ENCODE measurements at regions not wholly inside any gene's neighbourhood (a gene's known extent, or its start where the extent isn't known, plus 50 kb on each side); places are given as distances from the start of the nearest gene placed in this dataset.
A peak's percentile ranks its signal among the peaks of the same experiment; 100 is the strongest.

DNA sequence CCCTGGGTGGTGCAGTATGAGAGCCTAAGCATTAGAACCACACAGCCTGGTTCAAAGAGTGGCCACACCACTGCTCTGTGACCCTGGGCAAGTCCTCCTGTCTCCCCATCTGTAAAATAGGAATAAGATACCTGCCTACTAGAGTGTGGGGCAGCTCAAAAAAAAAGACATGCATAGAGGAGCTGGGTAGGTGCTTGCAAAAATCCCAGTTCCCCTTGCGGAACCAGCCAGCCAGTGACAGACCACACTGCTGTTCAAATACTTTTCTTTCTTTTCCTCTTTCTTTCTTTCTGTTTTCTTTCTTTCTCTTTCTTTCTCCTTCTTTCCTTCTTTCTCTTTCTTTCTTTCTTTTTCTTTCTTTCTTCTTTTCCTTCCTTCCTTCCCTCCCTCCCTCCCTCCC is 63.0 kb upstream of the TRIM2 start:
- DNase-seq: no peak

DNA sequence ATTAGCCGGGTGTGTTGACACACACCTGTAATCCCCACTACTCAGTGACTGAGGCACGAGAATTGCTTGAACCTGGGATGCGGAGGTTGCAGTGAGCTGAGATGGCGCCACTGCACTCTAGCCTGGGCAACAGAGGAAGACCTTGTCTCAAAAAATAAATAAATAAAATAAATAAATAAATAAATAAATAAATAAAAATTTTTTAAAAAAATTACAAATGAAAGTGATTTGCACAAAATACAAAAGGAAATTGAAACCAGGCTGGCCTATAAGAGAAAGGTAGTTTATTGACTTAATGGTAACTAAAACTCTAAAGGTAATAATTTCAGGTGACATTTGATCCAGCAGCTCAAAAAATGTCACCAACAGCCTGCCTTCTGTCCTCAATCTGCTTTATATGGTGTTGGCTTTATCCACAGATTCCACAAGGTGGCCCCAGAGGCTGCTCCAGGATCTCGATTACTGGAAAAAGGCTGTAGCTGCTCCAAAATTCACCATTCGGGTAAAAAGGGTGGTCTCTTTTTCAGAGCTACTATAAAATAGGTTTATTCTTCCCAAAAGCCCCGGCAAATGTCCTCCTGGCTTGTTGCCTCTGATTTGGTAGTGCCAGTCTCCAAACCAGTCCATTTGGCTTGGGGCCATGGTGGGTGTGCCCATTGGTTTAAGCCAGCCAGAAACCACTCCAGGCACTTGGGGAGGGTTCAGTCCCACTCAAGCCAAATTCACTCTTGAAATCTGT is 61.4 kb upstream of the TRIM2 start:
- DNase-seq: peak; percentile 91

DNA sequence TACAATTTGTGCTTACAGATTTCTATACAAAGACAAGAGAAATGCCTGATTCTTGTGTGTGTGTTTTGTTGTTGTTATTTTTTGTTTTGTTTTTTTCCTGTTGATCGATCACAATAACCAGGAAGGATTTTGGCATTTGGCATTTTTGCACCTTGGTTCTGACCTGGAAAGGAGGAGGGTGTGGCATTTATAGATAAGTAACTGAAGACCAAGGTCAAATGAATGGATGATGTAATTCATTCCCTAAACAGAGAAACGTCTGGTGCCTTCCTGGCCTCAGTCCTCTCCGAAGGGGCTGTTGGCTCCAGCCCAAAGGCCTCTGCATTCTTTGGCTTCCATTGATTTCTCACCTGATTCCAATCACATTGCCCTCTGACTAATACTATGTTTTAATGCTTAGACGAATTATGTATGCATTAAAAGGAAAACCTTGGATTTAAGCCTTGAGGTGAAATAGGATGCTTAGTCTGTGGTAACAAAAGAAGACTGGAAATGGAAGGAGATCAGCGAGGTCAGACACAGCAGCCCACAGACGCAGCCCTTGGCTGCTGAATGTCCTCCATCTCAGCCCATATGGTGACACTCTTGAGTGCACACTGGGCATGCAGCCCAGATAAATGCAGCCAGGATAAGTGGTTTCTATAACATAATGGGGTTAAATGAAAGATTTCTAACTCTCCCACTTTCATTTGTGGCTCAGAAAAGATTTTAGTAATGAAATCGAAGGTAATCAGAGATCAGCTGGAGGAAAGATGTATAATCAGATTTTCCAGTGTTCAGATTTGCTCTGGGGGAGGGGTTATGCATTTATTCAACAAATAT is 60.5 kb upstream of the TRIM2 start:
- DNase-seq: peak; percentile 27

DNA sequence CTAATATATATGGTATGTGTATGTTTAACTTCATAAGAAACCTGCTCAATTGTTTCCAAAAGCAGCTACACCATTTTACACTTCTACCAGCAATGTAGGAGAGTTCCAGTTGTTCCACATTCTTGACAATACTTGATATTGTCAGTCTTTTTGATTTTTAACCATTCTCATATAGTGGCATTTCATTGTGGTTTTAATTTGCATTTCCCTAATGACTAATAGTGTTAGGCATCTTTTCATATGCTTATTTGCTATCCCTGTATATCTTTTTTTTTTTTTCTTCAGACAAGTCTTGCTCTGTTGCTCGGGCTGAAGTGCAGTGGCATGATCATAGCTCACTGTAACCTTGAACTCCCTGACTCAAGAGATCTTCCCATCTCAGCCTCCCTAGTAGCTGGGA is 58.2 kb upstream of the TRIM2 start:
- no peak for DNase-seq

DNA sequence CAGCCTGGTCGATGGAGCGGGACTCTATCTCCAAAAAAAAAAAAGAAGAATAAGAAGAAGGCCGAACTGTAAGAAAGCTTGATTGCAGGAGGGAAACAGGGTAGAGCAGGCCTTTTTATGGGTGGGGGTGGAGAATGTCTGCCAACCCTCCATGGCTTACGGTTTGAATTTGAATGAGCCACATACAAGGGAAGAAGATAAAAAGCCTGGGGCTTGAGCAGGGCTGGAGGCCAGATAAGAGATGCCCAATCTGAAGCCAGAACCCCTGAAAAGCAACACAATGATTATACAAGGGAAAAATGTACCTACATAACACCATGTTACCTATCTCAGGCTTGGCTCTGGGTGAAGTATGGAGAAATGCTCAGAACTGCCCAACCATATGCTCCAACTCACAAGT is 57.3 kb upstream of the TRIM2 start:
- DNase-seq: peak; percentile 56

DNA sequence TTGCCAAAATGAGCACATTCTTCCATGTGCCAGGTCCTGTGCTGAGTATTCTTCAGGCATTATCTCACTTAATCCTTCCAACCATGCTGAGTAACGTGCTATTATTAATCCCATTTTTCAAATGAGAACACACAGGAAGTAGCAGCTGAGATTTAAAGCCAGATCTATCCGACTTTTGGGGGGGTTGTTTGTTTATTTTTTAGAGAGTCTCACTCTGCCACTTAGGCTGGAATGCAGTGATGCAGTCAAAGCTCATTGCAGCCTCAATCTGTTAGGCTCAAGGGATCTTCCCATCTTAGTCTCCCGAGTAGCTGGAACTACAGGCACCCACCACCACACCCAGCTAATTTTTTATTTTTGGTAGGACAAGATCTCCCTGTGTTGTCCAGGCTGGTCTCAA is 55.5 kb upstream of the TRIM2 start:
- no peak for DNase-seq

DNA sequence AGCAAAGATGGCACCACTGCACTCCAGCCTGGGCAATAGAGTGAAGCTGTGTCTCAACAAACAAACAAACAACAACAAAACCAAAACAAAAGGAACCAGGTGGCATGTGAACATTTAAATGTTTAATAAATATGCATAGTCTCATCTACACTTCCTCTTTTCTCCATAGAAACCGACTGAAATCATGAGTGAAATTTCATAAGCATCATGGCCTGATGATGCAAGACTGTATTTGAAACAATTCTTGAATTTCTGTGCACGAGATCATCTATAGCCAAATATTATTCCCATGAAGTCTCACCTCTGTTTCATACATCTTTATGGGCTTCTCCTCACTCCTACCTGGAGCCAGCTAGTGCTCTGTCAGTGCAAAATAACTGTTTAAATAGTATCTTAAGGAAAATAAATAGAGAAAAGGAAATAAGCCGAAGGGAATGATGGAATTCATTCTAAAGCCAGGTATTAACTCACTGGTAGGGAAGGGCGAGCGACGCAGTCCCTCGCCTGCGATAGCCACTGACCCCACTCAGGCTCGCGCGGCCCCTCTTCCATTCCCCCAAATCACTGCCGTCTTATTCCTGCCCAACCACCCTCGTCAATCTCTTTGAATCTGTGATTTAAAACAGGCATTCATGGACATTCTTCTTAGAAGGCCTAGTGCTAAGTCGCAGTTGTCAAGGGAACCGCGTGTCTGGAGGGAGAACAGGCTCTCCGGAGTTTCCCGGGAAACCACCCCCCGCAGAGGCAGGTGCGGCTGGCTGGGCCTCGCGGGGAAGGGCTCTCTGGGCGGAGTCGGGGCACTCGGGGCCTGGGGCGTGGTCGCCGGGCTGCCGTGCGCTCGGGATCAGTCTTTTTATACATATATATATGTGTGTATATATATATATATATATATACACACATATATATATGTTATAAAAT is 52.4 kb upstream of the TRIM2 start:
- DNase-seq: peak; percentile 78

DNA sequence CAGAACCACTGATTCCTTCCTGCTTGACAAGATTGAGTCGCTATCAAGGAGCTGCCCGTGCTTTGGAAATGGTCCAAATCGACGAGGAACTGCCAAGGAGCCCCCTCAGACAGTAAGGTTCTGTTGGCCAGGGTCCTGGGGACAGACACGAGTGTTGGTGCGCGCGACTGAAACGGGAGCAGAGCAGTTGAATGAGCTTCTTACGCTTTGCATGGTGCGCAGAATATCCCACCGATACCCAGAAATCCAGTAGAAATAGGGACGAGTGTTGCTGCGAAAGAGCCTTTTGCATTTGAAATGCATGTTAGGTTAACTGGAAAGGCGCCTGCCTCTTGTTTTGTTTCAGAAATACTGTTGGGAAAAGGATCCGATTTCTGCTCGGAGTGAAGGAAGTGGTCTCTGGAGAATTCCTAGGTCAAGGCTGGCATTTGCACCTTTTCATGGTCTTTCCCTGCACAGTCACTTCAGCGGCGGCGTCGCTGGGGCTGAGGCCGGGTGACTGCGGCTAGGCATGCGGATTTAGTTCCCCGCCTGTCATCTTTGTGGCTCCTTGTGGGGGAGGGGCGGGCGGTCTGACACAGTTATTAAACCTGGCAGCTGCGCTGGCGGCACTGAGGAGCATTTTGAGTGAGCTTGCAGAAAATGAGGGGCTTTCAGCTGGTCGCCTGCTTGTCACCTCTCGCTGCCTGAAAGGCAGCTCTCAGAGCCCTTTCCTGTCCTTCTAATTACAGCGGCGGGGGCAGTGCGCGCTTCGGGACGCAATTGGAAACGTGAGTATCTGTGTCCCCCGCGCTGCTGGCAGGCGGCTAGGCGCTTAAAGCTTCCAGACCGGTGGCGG is 51.5 kb upstream of the TRIM2 start:
- DNase-seq: peak; percentile 84

DNA sequence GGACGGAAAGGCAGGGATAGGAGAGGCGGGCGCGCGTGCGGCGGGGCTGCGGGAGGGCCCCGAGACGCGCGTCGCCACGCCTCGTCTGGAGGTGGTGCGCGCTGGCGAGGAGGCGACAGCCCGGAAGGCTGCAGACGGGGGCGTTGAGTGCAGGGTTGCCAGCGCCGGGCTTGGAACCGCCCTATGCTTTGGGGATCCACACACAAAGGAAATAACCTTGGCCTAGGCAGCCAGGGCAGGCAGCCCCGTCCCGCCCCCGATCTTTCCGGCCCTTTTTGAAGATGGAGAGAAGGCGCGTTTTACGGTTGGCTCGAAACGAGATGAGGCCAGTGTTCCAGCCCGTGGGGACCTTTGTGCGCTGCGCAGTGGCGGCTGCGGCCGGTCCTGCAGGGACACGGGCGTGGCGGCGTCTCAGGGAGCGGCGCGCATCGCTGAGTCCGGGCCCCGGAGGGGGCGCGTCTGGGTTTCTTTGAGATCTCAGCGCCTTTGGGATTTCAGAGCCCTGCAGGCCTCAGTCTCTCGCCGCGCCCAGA is 50.8 kb upstream of the TRIM2 start:
- DNase-seq: peak; percentile 83

DNA sequence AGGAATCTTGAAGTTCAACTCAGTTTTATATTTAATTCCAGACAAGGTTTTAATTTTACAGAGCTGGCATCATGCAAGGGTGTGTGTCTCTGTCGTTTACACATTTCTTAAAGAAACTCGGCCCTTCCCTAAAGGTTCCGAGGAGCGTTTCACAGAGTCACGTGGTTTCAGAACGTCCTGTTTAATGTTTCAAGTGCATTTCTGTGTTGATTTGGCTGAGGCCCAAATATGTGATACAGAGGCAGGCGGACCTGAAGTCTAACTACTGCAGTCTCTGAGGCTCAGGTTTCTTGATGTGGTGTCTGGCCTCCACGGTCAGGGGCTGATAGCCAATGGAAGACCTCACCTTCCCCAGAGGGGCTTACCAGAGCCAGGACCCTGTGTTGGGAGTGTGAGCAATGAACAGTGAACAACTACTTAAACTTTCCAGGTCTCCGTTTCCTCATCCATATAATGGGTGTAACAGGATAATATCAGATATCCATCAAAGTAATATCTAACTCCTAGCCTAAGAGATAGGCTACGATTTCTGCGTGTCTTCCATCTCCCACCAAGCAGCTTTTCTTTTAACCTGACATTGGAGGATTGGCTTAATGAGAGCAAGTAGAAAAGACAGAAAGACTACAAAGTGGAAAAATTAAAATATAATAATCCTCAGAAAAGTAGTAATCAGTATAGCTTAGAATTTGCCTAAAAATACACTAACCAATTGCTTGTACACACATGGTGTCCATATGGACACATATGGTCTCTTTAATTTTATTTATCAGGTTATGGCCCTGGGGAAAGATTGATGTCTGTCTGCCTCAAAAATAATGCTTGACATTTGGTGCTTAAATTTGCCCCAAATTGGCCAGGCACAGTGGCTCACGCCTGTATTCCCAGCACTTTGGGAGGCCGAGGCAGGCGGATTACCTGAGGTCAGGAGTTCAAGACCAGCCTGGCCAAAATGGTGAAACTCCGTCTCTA is 50.0 kb upstream of the TRIM2 start:
- DNase-seq: peak; percentile 77
